AG20443 (cell line): ENCODE measurements at regions not wholly inside any gene's neighbourhood (a gene's known extent, or its start where the extent isn't known, plus 50 kb on each side); places are given as distances from the start of the nearest gene placed in this dataset.

Source experiments
- DNase-seq: peaks from one replicate; pipeline ENCODE4 v3.0.0; 2012; ENCODE audit warnings: low spot score, mixed read lengths

DNA sequence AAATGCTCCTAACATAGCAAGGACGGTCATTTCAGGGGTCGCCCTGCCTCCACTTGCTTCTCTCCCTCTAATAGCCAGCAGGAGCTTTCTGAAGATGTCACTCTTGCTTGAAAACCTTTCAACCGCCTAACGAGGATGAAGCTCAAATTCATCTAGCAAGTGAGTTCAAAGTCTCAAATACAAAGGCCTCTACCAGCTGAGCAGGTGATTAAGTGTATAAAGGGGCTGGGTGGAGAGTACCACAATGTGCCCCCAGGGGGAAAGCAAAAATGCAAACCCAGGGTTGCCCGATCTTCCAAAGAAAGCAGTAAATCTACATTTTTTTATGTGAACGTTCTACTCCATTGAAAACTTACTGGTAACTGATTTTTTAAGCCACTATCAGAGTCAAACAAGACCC lies 50.4 kb upstream of the GRIP2 start:
- no peak for DNase-seq

DNA sequence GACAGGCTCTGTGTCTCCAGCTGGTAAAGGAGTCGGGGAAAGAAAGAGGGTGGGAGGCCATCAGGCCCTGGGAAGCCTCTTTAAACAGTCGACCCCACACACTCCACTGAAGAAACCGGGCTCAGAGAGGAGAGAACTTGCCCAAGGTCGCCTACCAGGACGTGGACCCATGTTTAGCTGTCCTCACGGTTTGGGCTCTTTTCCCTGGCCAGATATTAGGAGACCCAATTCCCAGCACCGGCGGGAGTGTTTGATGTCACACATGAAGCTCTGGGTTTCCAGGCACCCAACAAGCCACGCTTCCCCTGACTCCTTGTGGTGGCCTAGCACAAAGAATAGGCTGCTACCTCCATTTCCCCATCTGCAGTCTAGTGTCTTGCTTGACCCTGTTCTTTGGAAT lies 52.2 kb upstream of the GRIP2 start:
- DNase-seq: no peak

DNA sequence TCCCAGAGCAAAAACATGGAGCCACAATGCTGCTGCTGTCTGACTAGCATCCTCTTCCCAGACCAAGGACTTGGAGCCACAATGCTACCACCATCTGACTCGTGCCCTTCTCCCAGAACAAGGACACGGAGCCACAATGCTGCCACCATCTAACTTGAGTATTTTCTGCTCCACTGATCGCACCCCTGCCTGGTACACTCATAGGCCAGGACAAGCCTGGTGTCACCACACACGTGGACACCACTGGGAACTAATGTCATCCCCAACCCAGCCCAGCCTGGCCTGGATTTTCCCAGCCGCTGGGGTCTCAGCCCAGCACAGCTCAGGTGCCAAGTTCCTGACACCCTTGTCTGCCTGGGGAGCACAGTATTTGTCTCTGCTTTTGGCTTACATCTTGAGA lies 52.7 kb upstream of the GRIP2 start:
- no peak for DNase-seq

DNA sequence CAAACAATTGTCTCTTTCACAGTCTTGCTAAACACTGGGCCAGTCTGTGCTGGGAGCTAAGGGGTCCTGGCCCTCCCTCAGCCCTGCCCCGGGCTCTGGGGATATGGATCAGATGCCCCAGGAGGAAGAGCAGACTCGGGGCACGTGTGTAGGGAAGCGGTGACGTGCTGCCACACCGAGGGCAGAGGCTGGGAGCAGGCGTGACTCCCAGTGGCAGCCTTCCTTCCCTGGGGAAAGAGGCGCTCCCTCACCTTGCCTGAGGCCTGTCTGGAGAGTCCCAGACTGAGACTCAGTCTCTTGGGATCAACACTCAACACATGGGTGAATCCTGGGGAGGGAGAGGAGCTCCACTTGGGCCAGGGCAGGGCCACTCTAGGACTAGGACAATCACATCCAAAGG lies 54.1 kb upstream of the GRIP2 start:
- DNase-seq: no peak

DNA sequence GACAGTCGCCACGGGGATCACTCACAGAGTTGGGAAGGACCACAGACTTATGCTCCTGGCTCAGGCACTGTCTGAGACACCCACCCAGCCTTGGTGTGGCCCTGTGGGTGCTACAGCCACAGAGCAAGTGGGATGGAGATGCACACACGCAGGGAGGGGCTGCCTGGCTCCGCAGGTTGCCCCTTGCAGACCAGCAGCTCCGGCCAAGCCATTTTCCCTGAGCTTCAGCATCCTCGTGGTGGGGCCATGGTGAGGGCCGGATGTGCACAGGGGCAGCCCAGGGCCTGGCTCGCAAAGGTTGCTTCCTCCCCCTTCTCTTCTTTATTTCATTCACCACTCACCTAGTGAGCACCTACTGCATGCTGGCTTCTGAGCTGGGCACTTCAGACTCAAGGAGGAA lies 55.4 kb upstream of the GRIP2 start:
- DNase-seq: no peak

DNA sequence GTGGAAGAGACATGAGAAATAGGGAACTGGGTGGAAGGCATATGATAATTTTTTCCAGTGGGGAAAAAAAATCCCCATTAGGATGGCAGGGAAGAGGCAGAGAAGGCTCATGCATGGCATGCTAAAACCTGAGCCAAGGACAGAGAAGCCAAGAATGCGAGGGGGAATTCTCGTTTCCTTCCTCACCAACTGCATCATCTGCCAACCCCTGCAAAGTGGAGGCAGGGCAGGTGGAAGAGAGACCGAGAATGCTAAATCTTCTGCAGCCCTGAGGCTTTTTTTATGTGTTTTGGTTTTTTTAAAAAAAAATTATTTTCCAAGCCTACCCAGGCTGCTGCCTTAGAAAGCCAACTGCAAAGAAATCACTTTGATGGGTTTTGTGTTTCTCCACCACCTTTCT lies 54.3 kb upstream of the CCDC174 start:
- no peak for DNase-seq

DNA sequence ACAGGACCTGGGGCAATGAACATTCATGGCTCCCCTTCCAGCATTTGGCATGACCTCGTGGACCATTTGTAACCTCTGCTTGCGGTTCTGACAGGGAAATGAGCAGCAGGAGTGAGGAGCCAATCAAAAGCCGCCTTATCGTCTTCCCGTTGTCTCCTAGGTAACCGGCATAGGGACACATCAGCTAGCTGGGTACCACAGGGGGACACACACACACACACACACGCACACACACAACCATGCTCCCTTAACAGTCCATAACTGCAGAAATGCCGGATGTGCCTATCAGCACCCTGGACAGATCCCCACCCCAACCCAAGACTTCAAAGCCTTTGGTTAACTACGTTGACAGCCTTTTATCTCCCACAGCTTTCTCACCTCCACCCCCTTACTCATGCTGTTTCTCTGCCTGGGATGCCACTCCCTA lies 53.4 kb upstream of the CCDC174 start:
- peak; percentile 70 for DNase-seq

DNA sequence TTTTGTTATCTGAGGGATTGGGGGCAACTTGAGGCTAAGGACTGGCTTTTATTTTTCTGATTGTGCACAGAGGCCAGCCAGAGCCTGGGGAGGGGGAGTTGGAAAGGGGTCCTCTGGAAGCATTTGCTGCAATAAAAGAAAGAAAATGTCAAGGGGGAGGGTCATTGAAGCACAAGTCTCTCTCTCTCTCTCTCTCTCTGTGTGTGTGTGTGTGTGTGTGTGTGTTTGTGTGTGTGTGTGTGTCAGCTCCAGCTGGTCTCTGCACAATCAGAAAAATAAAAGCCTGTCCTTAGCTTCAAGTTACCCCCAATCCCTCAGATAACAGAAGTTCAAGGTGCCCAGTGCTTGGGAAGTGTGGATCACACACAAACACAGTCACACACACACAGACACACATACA lies 52.1 kb upstream of the CCDC174 start:
- DNase-seq: no peak

DNA sequence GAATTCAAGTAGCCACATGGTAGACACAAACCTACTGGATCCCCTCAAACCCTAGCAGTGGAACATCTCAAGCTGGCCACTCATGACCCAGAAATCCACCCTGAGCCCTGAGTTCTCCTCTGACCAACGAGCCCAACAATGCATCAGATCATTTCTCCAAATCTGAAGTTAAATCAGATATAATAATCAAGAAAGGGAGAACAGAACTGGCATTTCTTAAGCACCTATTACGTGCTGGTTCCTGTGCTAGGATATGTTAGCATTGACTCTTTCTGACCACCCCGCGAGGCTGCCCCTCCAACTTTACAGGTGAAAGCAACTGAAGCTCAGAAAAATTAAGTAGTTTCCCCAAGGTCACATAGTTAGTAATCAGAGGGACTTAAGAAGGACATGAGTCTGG lies 51.5 kb upstream of the CCDC174 start:
- DNase-seq: no peak

DNA sequence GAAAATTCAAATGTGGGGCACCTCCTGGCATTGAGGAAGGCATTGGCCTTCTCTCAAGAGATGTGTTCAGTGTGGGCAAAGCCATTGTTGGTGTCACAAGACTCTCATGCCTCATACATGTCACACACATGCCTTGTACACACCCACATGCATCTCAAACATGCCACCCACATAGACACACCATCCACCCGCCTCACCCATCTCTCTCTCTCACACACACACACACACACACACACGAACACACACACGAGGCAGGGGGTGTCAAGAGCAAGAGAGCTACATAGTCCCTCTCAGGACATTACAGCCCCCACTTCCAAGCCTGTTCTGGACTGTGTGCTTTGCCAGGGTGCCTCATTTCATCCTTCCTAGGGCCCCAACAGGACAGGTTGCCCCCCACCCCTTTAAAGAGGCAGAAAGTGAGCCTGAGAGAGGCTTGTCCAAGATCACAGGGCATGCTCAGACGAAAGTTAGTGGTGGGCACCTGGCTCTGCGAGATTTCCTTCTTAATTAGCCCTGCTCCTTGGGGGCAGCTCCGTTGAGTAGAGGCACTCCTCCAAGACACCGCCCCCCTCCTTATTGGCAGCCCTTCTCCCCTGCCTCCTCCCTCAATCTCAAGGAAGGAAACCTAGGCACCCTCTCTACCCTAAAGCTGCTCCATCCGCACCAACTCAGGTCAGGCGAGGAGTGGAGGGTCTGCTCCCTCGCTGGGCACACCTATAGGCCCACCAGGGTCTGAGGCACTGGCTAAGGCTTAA lies 50.5 kb upstream of the CCDC174 start:
- DNase-seq: no peak

DNA sequence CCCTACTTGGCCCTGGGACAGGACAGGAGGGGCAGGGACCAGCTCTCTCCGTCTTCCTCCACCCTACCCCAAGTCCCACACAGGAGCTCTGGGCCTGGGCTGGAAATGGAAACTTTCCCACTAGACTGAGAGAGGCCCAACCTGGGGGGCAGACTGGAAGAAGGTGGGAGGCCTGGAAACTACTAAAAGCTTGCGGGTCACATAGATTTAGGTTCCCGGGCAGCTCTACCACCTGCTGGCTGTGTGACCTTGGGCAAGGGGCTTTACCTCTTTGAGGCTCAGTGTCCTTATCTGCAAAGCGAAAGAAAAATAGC lies 49.9 kb upstream of the CCDC174 start:
- DNase-seq: no peak
